ENCODE measurements at regions not wholly inside any gene's neighbourhood (a gene's known extent, or its start where the extent isn't known, plus 50 kb on each side); places are given as distances from the start of the nearest gene placed in this dataset.

DNA sequence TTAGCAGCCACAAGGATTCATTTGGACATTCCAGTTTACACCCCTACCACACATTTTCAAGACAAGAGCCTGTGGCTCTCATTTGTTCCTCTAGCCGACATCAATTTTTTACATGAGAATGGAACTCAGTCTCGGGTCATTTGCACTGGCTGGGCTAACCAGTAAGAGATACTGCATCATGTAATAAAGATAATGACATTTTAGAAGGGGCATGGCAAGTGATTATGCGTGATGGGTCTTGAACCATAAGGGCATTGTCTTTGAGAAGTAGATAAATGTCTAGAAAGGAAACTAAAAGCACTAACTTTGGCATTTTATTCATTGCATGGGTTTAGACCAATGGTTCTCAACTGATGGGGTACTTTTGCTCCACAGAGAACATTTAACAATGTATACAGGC lies 146.0 kb upstream of the GRM7 start:
- Histone ChIP-seq H3K4me3 (ENCODE audit: low read length) (no peak overlapping the region), H3K9me3 (ENCODE audit: control insufficient read depth, low read length) (no peaks in the 10 kb centered on the region), H3K4me1 (ENCODE audit: control insufficient read depth, insufficient read depth, low read length) (no peaks in the 10 kb centered on the region), H3K27me3 (ENCODE audit: control insufficient read depth, insufficient read depth) (no peaks in the 10 kb centered on the region), H3K27ac (ENCODE audit: low read length) (no peak overlapping the region)
- intact Hi-C loops (cut with DNase I) = no loop called here
- WGBS = 78% methylated on average over 3 of the region's 3 CpGs
- no peak for ATAC-seq
- no peak for DNase-seq

DNA sequence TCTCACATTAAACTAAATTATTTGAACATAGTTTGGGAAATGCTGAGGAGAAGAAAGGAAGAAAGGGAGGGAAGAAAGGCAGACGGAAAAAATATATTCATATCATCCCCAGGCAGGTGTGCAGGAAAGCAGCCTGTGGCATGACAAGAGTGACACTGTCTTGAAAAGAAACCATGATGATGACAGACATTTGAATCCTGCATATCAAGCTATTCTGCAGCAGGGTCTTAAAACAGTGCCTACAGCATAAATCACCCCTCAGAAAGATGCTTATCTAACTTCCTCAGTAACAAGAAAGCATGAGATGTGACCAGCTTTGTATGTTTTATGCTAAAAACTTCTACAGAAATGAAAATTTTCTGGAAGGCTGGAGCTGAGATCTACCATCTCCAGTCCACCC lies 144.5 kb upstream of the GRM7 start:
- intact Hi-C loops (cut with DNase I) = no loop called here
- H3K27me3 ChIP-seq (ENCODE audit: control insufficient read depth, insufficient read depth) = no peaks in the 10 kb centered on the region
- H3K4me3 ChIP-seq (ENCODE audit: low read length) = no peak overlapping the region
- no peaks in the 10 kb centered on the region for H3K9me3 ChIP-seq (ENCODE audit: control insufficient read depth, low read length)
- ATAC-seq = no peak
- 72% methylated on average over 1 of the region's 1 CpG for whole genome bisulfite sequencing
- no peak for DNase-seq
- H3K4me1 ChIP-seq (ENCODE audit: control insufficient read depth, insufficient read depth, low read length) = no peaks in the 10 kb centered on the region
- H3K27ac ChIP-seq (ENCODE audit: low read length) = no peak overlapping the region

DNA sequence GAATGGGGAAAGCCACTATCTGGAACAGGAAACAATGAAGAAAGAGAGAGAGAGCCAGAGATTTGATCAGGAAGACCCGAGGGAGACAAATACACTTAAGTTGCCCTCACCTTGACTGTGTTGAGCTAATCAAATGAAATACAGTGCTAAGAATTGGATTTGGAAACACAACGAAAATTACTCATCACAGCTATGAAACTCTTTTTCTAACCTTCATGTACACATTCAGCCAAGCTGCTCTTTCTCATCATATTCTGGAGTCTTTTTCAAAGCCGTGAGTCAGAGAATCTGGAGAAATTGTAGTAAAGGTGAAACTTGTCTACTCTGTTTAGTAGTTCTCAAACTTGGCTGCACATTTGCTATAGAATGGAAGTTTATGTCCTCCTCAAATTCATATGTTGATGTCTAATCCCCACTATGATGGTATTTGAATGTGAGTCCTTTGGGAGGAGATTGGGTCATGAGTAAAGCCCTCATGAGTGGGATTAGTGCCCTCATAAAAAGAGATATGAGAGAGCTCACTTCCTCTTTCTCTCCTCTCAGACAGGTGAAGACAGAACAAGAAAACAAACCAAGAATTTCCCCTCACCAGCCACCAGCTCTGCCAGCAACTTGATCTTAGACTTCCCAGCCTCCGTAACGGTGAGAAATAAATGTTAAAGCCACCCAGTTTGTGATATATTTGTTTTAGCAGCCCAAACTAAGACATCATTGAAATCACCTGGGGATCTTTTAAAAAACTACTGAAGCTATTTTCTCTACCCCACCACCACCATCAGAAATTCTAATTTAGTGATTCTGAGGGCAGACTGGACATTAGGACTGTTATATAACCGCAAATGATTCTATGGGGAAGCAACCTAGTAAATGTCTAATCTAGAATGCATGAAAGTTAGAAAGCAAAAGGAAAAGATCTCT lies 143.6 kb upstream of the GRM7 start:
- Histone ChIP-seq H3K4me1 (ENCODE audit: control insufficient read depth, insufficient read depth, low read length) (no peaks in the 10 kb centered on the region), H3K9me3 (ENCODE audit: control insufficient read depth, low read length) (no peaks in the 10 kb centered on the region), H3K27me3 (ENCODE audit: control insufficient read depth, insufficient read depth) (no peaks in the 10 kb centered on the region), H3K27ac (ENCODE audit: low read length) (no peak overlapping the region), H3K4me3 (ENCODE audit: low read length) (no peak overlapping the region)
- intact Hi-C loops (cut with DNase I) = no loop called here
- no peak for ATAC-seq
- 74% methylated on average over 6 of the region's 6 CpGs for WGBS
- DNase-seq = no peak

DNA sequence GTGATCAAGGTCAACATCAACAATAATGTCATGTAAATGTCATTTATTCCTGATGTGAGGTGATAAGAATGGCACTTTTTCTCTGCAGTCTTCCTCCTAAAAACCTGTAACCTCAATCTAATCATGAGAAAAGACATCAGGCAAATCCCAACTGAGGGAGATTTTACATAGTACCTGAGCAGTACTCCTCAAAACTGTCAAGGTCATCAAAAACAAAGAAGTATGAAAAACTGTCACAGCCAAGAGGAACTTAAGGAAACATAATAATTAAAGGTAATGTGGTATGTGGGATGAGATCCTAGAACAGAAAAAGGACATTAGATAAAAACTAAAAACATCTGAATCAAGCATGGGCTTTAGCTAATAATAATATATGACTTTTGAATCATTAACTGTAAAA lies 140.9 kb upstream of the GRM7 start:
- no peak for ATAC-seq
- H3K9me3 ChIP-seq (ENCODE audit: control insufficient read depth, low read length) = no peaks in the 10 kb centered on the region

DNA sequence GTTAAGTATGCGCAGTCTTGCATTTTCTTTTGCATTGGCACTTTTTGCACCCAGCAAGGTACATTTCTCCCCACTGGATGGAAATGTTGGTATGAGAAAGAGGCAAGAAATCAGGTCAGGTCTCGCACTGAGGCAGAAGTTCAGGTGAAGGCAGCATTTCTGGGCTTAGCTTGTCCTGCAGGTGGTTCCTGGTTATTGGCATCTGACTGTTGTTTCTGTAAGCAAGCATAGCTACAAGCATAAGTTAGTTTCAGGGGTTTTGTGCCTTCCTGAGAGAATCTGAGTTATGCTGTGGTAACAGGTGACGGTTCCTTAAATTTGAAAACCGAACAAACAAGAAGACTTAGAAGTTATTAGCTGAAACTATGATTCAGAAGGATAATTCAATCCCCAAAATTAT lies 139.4 kb upstream of the GRM7 start:
- WGBS = 85% methylated on average over 4 of the region's 4 CpGs
- H3K4me3 ChIP-seq (ENCODE audit: low read length) = no peak overlapping the region
- H3K4me1 ChIP-seq (ENCODE audit: control insufficient read depth, insufficient read depth, low read length) = no peaks in the 10 kb centered on the region
- H3K27me3 ChIP-seq (ENCODE audit: control insufficient read depth, insufficient read depth) = no peaks in the 10 kb centered on the region
- H3K9me3 ChIP-seq (ENCODE audit: control insufficient read depth, low read length) = no peaks in the 10 kb centered on the region
- no peak overlapping the region for H3K27ac ChIP-seq (ENCODE audit: low read length)
- DNase-seq (no peak), ATAC-seq (no peak)
- intact Hi-C loops (cut with DNase I) = no loop called here

More for the DNA sequence above, 140.9 kb upstream of the GRM7 start:
- Histone ChIP-seq H3K4me3 (ENCODE audit: low read length) (no peak overlapping the region), H3K4me1 (ENCODE audit: control insufficient read depth, insufficient read depth, low read length) (no peaks in the 10 kb centered on the region), H3K27ac (ENCODE audit: low read length) (no peak overlapping the region), H3K27me3 (ENCODE audit: control insufficient read depth, insufficient read depth) (no peaks in the 10 kb centered on the region)
- DNase-seq = no peak
- intact Hi-C loops (cut with DNase I) = no loop called here

DNA sequence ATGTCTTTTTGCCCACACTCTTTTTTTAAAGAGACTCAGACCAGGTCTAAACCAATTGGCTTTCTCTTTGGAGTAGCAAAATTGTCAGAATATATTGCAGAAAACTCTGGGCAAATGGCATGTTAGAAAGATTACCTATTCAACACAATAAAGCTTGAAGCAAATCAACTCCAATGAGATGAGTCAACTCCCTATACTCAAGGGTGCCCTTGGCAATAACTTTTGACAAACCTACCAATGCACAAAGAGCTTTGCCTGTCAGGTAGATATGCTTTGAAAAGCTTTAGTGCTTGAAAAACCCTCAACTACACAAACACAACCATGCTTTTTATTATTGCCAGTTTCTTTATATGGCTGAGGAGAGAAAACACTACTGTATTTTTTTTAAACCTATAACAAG lies 137.7 kb upstream of the GRM7 start:
- H3K27ac ChIP-seq (ENCODE audit: low read length) = no peak overlapping the region
- H3K4me1 ChIP-seq (ENCODE audit: control insufficient read depth, insufficient read depth, low read length) = no peaks in the 10 kb centered on the region
- ATAC-seq = no peak
- no peak overlapping the region for H3K4me3 ChIP-seq (ENCODE audit: low read length)
- no peaks in the 10 kb centered on the region for H3K27me3 ChIP-seq (ENCODE audit: control insufficient read depth, insufficient read depth)
- no peak for DNase-seq
- intact Hi-C loops (cut with DNase I) = no loop called here
- H3K9me3 ChIP-seq (ENCODE audit: control insufficient read depth, low read length) = no peaks in the 10 kb centered on the region

DNA sequence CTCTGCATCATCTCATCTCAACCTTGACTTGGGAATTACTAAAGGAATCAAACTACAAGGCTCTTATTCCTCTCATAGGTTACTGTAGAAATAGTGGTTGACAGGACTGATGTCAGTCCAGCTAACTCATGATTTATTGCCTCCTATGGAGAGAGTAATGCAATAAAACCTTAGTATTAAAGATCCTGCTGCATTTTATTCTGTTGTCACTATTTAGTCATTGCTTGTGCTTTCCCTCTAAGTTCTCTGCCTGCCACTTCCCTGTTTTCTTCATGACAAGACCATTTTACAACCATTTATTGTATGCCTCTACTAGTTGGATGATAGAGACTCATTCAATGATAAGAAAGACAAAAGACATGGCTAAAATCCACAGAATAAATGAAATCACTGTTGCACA lies 134.1 kb upstream of the GRM7 start:
- Histone ChIP-seq H3K27me3 (ENCODE audit: control insufficient read depth, insufficient read depth) (no peaks in the 10 kb centered on the region), H3K9me3 (ENCODE audit: control insufficient read depth, low read length) (no peaks in the 10 kb centered on the region), H3K4me3 (ENCODE audit: low read length) (no peak overlapping the region), H3K4me1 (ENCODE audit: control insufficient read depth, insufficient read depth, low read length) (no peaks in the 10 kb centered on the region), H3K27ac (ENCODE audit: low read length) (no peak overlapping the region)
- intact Hi-C loops (cut with DNase I) = no loop called here
- no peak for DNase-seq
- ATAC-seq = no peak

DNA sequence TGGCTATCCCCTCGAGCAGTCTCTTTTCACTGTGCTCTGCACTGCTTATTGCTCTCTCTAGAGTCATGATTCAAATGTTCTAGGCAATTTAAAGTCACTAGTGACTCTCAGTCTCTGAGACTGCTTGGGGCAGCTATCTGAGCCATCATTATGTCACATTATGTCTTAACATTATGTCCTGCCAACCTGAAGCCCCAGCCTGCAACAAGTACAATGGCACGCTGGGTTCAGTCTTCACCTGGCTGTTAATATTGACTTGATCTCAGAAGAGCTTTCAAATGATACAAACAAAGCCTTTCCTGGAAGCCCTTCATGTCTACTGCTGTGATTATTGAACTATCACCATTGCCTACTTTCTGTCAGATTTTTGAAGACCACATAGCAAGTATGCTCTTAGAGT lies 128.1 kb upstream of the GRM7 start:
- Histone ChIP-seq H3K4me1 (ENCODE audit: control insufficient read depth, insufficient read depth, low read length) (no peaks in the 10 kb centered on the region), H3K27me3 (ENCODE audit: control insufficient read depth, insufficient read depth) (no peaks in the 10 kb centered on the region), H3K4me3 (ENCODE audit: low read length) (no peak overlapping the region), H3K27ac (ENCODE audit: low read length) (no peak overlapping the region), H3K9me3 (ENCODE audit: control insufficient read depth, low read length) (no peaks in the 10 kb centered on the region)
- intact Hi-C loops (cut with DNase I) = no loop called here
- ATAC-seq = no peak
- 84% methylated on average over 2 of the region's 2 CpGs for WGBS
- no peak for DNase-seq

DNA sequence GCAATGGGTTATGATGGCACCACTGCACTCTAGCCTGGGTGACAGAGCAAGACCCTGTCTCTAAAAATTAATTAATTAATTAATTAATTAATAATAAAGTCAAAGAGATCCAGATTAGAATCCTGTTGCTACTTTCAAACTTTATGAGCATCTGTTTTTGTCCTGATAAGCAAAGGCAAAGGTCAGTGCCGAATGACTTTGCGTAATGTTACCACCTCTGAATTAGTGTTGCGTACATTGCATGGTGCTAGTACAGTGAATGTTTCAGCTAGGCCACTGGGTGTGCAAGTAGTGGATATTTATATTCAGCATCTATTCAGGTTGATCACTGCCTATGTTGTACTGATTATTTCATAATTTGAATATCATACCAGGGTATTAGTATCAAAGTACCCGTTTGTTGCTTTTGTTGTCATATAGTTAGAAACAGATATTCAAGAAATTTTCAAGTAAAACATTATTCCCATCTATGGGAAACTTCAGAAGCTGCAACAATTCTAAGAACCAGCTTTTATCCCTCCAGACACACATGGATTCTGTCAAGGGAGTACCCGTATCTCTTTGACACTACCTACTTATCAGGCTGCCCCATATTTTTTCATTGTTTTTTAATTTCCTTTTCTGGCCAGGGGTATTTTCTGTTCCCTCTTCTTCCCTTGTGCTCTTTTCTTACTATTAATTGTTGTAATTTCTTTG lies 127.1 kb upstream of the GRM7 start:
- no peak overlapping the region for H3K27ac ChIP-seq (ENCODE audit: low read length)
- 72% methylated on average over 5 of the region's 5 CpGs for WGBS
- no peak overlapping the region for H3K4me3 ChIP-seq (ENCODE audit: low read length)
- no peaks in the 10 kb centered on the region for H3K9me3 ChIP-seq (ENCODE audit: control insufficient read depth, low read length)
- intact Hi-C loops (cut with DNase I) = no loop called here
- no peaks in the 10 kb centered on the region for H3K4me1 ChIP-seq (ENCODE audit: control insufficient read depth, insufficient read depth, low read length)
- no peaks in the 10 kb centered on the region for H3K27me3 ChIP-seq (ENCODE audit: control insufficient read depth, insufficient read depth)
- DNase-seq (no peak), ATAC-seq (no peak)

DNA sequence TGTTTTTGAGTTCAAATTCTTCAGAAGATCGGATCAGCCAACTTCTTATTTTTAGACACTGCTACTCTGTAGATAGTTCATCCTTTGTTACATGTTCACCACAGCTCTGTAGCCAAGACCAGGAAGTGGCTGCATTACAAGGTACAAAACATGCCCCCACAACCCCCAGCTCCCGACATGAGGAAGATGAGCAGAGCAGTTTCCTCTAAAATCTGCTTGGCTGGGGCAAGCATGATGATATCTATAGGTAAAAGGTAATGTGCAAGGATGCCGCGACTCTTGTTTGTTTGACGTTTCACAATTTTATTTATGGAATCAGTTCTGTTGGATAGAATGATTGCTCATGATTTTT lies 126.5 kb upstream of the GRM7 start:
- H3K27me3 ChIP-seq (ENCODE audit: control insufficient read depth, insufficient read depth) = no peaks in the 10 kb centered on the region
- DNase-seq (no peak), ATAC-seq (no peak)
- intact Hi-C loops (cut with DNase I) = no loop called here
- 72% methylated on average over 5 of the region's 5 CpGs for WGBS
- no peaks in the 10 kb centered on the region for H3K4me1 ChIP-seq (ENCODE audit: control insufficient read depth, insufficient read depth, low read length)
- H3K27ac ChIP-seq (ENCODE audit: low read length) = no peak overlapping the region
- no peaks in the 10 kb centered on the region for H3K9me3 ChIP-seq (ENCODE audit: control insufficient read depth, low read length)
- no peak overlapping the region for H3K4me3 ChIP-seq (ENCODE audit: low read length)

DNA sequence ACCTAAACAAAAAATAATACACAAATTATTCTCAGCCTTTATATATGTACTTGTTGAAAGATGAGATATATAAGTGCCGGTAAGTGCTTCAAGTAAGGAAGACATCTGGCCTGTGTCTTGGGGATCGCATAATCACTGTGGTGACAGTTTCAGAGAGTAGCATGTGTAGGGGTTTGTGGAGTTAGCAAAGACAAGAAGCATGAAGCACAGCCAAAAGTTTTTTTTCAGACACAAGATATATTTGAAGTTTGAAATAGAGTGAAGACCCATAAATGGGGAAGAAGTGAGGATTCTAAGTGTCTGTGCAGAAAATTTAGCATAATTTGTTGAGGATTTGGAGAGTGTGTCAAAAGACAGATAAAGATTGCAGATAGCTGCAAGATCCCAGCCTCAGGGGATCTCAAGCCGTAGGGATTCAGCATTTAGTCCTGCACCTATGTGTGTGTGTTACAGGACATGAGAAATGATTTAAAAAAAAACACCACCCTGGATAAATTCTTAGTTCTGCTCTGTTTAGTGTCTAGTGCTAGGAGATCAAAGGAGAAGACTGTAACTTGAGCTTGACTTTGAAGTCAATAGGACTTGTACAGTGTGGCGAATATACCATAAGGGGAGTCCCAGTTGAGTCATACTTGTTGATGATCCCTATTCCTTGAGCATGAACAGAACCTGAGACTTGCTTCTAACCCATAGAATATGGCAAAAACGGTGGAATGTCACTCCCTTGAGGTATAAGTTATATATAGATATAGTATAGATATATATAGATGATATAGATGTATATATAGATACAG lies 123.9 kb upstream of the GRM7 start:
- no peaks in the 10 kb centered on the region for H3K27me3 ChIP-seq (ENCODE audit: control insufficient read depth, insufficient read depth)
- ATAC-seq = no peak
- H3K9me3 ChIP-seq (ENCODE audit: control insufficient read depth, low read length) = no peaks in the 10 kb centered on the region
- intact Hi-C loops (cut with DNase I) = no loop called here
- DNase-seq = no peak
- H3K4me3 ChIP-seq (ENCODE audit: low read length) = no peak overlapping the region
- no peaks in the 10 kb centered on the region for H3K4me1 ChIP-seq (ENCODE audit: control insufficient read depth, insufficient read depth, low read length)
- WGBS = 37% methylated on average over 5 of the region's 5 CpGs
- H3K27ac ChIP-seq (ENCODE audit: low read length) = no peak overlapping the region

Data from right cardiac atrium (tissue), 5 donors.